ENCODE measurements at regions not wholly inside any gene's neighbourhood (a gene's known extent, or its start where the extent isn't known, plus 50 kb on each side); places are given as distances from the start of the nearest gene placed in this dataset.
"Not testable (repeated sequence)": the region's sequence is repeated elsewhere in the genome, so short reads cannot be mapped to it uniquely, and the experiment has no call there.

DNA sequence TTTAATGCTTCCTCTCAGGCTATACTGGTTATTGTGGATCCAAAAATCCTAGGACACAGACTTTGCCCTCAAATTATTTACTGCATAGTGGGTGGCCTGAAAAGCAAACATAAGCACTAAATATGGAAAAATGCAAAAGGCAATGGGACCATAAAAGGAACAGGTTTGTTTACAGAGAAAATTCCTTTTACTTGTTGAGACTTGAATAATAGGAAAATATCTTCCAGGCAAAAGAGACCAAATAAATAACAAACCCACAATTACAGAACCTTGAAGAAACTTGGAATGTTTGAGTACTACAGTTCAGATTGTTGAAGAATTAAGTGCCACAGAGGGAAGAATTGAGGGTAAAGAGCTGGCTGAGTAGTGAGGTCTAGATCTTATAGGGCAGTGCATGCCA is 711.0 kb downstream of the C4orf33 start:
- no peak overlapping the region for H3K4me3 ChIP-seq (ENCODE audit: low read depth, low read length)
- no peak for DNase-seq (ENCODE audit: low read depth)

GRCh38 chr4:129808242-129808641 is 712.3 kb downstream of the C4orf33 start:
- H3K4me3 ChIP-seq (ENCODE audit: low read depth, low read length): no peak overlapping the region
- DNase-seq (ENCODE audit: low read depth): no peak

GRCh38 chr4:129821073-129821472 is 725.1 kb downstream of the C4orf33 start:
- H3K4me3 ChIP-seq (ENCODE audit: low read depth, low read length): no peak overlapping the region

GRCh38 chr4:129821963-129822362 is 726.0 kb downstream of the C4orf33 start:
- no peak for DNase-seq (ENCODE audit: low read depth)
- H3K4me3 ChIP-seq (ENCODE audit: low read depth, low read length): no peak overlapping the region

More at GRCh38 chr4:129821073-129821472, 725.1 kb downstream of the C4orf33 start:
- DNase-seq (ENCODE audit: low read depth): no peak

GRCh38 chr4:129822701-129823100 is 726.7 kb downstream of the C4orf33 start:
- peak; percentile 53 for DNase-seq (ENCODE audit: low read depth)
- no peak overlapping the region for H3K4me3 ChIP-seq (ENCODE audit: low read depth, low read length)

- H3K4me3 ChIP-seq (ENCODE audit: low read depth, low read length): no peak overlapping the region
- no peak for DNase-seq (ENCODE audit: low read depth)
Measured at GRCh38 chr4:129823105-129823504, 727.2 kb downstream of the C4orf33 start.

GRCh38 chr4:129829373-129829772 is 733.4 kb downstream of the C4orf33 start:
- H3K4me3 ChIP-seq (ENCODE audit: low read depth, low read length): no peak overlapping the region
- DNase-seq (ENCODE audit: low read depth): no peak

DNA sequence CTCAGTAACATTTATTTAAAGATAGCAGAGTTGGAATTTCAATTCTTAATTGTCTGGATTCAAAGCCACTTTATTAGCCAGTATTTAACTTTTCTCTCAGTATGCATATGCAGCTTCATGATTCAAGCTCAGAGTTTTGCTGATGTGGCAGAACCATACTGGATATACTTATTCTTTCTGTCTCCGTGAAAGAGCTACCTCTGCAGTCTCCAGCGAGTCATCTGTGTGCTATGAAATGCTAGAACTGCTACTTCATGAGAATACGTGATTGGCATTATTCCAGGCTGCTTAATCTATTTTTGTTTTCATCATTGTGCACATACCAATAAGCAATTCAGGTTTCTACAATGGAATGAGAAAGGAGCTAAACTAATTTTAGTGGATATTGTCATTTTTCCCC is 743.7 kb downstream of the C4orf33 start:
- DNase-seq (ENCODE audit: low read depth): peak; percentile 45
- no peak overlapping the region for H3K4me3 ChIP-seq (ENCODE audit: low read depth, low read length)

GRCh38 chr4:129842096-129842495 is 746.1 kb downstream of the C4orf33 start:
- H3K4me3 ChIP-seq (ENCODE audit: low read depth, low read length): no peak overlapping the region
- no peak for DNase-seq (ENCODE audit: low read depth)

DNA sequence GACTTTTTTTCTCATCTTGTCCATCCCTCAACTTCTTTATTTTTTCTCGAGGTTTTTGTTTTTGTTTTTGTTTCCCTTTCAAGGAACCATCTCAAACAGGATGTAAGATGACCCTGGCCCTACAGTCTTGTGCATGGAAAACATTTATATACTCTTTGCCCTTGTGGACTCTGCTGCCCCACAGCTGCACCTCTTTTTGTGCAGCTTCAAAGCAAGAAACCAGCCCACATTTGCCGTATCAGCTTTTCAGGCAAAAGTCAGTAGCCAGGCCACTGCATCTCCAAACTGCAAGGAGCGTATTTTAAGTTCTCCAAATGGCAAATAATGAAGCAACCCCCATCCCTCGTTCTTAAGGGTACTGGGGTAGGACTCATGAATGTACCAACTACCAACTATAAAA is 756.5 kb downstream of the C4orf33 start:
- no peak for DNase-seq (ENCODE audit: low read depth)
- no peak overlapping the region for H3K4me3 ChIP-seq (ENCODE audit: low read depth, low read length)

DNA sequence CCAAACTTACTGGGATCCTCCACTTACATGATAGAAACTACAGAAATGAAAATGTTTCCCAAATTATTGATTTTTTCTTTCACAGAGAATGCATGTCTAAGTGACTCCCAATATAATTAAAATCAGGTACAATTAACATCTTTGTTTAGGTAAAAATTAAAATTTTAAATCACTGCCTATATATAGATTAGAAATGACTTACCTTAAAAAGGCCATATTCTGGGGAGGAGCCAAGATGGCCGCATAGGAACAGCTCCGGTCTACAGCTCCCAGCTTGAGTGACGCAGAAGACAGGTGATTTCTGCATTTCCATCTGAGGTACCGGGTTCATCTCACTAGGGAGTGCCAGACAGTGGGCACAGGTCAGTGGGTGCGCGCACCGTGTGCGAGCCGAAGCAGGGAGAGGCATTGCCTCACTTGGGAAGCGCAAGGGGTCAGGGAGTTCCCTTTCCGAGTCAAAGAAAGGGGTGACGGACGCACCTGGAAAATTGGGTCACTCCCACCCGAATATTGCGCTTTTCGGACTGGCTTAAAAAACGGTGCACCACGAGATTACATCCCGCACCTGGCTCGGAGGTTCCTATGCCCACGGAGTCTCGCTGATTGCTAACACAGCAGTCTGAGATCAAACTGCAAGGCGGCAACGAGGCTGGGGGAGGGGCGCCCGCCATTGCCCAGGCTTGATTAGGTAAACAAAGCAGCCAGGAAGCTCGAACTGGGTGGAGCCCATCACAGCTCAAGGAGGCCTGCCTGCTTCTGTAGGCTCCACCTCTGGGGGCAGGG is 757.9 kb downstream of the C4orf33 start:
- not testable (repeated sequence) for H3K4me3 ChIP-seq (ENCODE audit: low read depth, low read length); DNase-seq (ENCODE audit: low read depth)

DNA sequence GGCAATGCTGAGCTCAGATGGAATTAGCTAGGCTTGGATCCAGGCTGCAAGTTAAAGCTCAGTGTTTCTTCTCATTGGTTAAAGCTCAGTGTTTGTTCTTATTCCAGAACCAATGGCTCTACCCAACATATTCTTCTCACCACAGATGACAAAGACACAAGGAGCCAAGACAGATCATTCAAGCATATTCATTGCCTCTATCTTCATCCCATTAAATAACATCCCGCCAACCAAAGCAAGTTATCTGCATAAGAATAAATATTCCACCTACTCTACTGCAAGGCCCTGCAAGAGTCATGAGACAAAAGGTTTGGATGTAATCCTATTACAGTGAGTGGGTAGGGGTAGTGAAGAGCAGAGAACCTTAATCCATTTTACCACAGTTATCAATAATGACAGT is 766.5 kb downstream of the C4orf33 start:
- H3K4me3 ChIP-seq (ENCODE audit: low read depth, low read length): no peak overlapping the region
- DNase-seq (ENCODE audit: low read depth): no peak

GRCh38 chr4:129863206-129863605 is 767.3 kb downstream of the C4orf33 start:
- no peak overlapping the region for H3K4me3 ChIP-seq (ENCODE audit: low read depth, low read length)
- DNase-seq (ENCODE audit: low read depth): no peak

GRCh38 chr4:129883996-129884395 is 788.0 kb downstream of the C4orf33 start:
- H3K4me3 ChIP-seq (ENCODE audit: low read depth, low read length): no peak overlapping the region
- DNase-seq (ENCODE audit: low read depth): no peak

- H3K4me3 ChIP-seq (ENCODE audit: low read depth, low read length): no peak overlapping the region
- DNase-seq (ENCODE audit: low read depth): no peak
Measured at GRCh38 chr4:129897111-129897510, 801.2 kb downstream of the C4orf33 start.

- no peak for DNase-seq (ENCODE audit: low read depth)
- H3K4me3 ChIP-seq (ENCODE audit: low read depth, low read length): no peak overlapping the region
Measured at GRCh38 chr4:129899849-129900248, 803.9 kb downstream of the C4orf33 start.

GRCh38 chr4:129900430-129900953 is 804.5 kb downstream of the C4orf33 start:
- DNase-seq (ENCODE audit: low read depth): no peak

GRCh38 chr4:129901205-129901604 is 805.3 kb downstream of the C4orf33 start:
- H3K4me3 ChIP-seq (ENCODE audit: low read depth, low read length): no peak overlapping the region
- no peak for DNase-seq (ENCODE audit: low read depth)

More at GRCh38 chr4:129900430-129900953, 804.5 kb downstream of the C4orf33 start:
- H3K4me3 ChIP-seq (ENCODE audit: low read depth, low read length): no peak overlapping the region

GRCh38 chr4:129903861-129904260 is 807.9 kb downstream of the C4orf33 start:
- no peak for DNase-seq (ENCODE audit: low read depth)
- no peak overlapping the region for H3K4me3 ChIP-seq (ENCODE audit: low read depth, low read length)

DNA sequence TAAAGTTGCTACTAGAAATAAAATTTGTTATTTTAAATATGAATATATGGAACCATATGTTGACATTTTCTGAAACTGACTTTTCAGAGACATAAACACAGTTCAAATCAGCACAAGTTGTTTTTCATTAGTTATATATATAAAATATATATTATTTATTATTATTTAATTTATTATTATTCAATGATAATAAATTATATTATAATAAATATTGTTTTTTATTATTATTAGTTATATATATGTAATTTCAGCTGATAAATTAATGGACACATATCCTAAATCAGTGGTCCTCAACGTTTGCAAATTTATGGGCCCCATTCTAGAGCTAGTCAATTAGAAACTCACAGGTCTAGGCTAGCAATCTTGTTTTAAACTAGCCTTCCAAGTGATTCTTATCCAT is 809.3 kb downstream of the C4orf33 start:
- H3K4me3 ChIP-seq (ENCODE audit: low read depth, low read length): no peak overlapping the region
- DNase-seq (ENCODE audit: low read depth): no peak

DNA sequence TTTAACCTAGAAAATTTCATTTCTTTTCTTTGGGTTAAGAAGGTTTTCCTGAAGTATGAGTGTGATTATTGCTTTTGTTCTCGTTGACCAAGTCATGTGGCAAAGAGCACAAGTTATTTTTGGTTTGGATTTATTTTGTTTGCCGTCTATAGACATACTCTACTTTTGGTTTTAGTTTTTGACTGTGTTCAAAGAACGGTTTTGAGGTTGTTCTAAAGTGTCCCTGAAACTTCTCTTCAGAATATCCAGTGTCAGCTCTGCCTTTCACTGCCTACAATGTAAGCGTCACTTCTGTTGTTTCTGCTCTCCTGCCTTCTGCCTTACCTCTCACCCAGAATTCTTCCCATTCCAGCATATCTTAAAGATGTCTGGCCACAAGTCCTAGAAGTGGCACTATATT is 812.2 kb downstream of the C4orf33 start:
- no peak for DNase-seq (ENCODE audit: low read depth)
- H3K4me3 ChIP-seq (ENCODE audit: low read depth, low read length): no peak overlapping the region

Measured in skeletal muscle cell (primary cell).